GM21576 (cell line): ENCODE measurements at regions not wholly inside any gene's neighbourhood (a gene's known extent, or its start where the extent isn't known, plus 50 kb on each side); places are given as distances from the start of the nearest gene placed in this dataset.

Experiments
- ATAC-seq: cut with Tn5 transposase; IDR thresholded peaks from one replicate; pipeline ENCODE4 v1.9.1; 2021; ENCODE audit warnings: mild to moderate bottlenecking, moderate library complexity; ENCODE audit not compliant: unreplicated experiment

- no peak for ATAC-seq
Measured at GRCh38 chr4:126697748-126698147, 935.0 kb upstream of the INTU start.

GRCh38 chr4:126698224-126698623, 934.5 kb upstream of the INTU start:
- no peak for ATAC-seq

GRCh38 chr4:126701756-126702155, 931.0 kb upstream of the INTU start:
- no peak for ATAC-seq

GRCh38 chr4:126702747-126703146, 930.0 kb upstream of the INTU start:
- ATAC-seq, result no peak

GRCh38 chr4:126705266-126705665, 927.5 kb upstream of the INTU start:
- no peak for ATAC-seq

- no peak for ATAC-seq
Measured at GRCh38 chr4:126708716-126709115, 924.0 kb upstream of the INTU start.

- ATAC-seq, result no peak
Measured at GRCh38 chr4:126710935-126711334, 921.8 kb upstream of the INTU start.

- ATAC-seq, result no peak
Measured at GRCh38 chr4:126715067-126715466, 917.7 kb upstream of the INTU start.

- no peak for ATAC-seq
Measured at GRCh38 chr4:126715681-126716080, 917.1 kb upstream of the INTU start.

GRCh38 chr4:126718136-126718535, 914.6 kb upstream of the INTU start:
- ATAC-seq, result no peak

GRCh38 chr4:126719852-126720251, 912.9 kb upstream of the INTU start:
- ATAC-seq, result no peak

- no peak for ATAC-seq
Measured at GRCh38 chr4:126725906-126726305, 906.9 kb upstream of the INTU start.

GRCh38 chr4:126727461-126727860, 905.3 kb upstream of the INTU start:
- no peak for ATAC-seq

GRCh38 chr4:126731062-126731461, 901.7 kb upstream of the INTU start:
- ATAC-seq, result no peak

- ATAC-seq, result no peak
Measured at GRCh38 chr4:126733301-126733700, 899.5 kb upstream of the INTU start.

- no peak for ATAC-seq
Measured at GRCh38 chr4:126734465-126734864, 898.3 kb upstream of the INTU start.

GRCh38 chr4:126735294-126736132, 897.2 kb upstream of the INTU start:
- ATAC-seq, result no peak

GRCh38 chr4:126736133-126736518, 896.6 kb upstream of the INTU start:
- no peak for ATAC-seq

GRCh38 chr4:126737899-126738526, 894.7 kb upstream of the INTU start:
- ATAC-seq, result no peak

- ATAC-seq, result no peak
Measured at GRCh38 chr4:126738527-126738923, 894.2 kb upstream of the INTU start.

GRCh38 chr4:126738926-126739325, 893.8 kb upstream of the INTU start:
- ATAC-seq, result no peak

GRCh38 chr4:126740687-126741086, 892.1 kb upstream of the INTU start:
- ATAC-seq, result no peak

- no peak for ATAC-seq
Measured at GRCh38 chr4:126742048-126742447, 890.7 kb upstream of the INTU start.
